IMR-90 (cell line): ENCODE measurements at regions not wholly inside any gene's neighbourhood (a gene's known extent, or its start where the extent isn't known, plus 50 kb on each side); places are given as distances from the start of the nearest gene placed in this dataset.

Source experiments
- ATAC-seq: fragments of 200-7000 bp; cut with Tn5 transposase; 2 replicates; pipeline ENCODE4 v1.9.1; 2020; ENCODE audit warnings: low read depth, mild to moderate bottlenecking, moderate library complexity
- BruUV-seq: library from RNA; stranded (reverse); fragments of 400-500 nt; replicated peaks from 2 replicates; lab custom pipeline; 2021; lab: Mats Ljungman, UMichigan
- CTCF ChIA-PET: fragments of 300-600 bp; formaldehyde crosslinking; extraction: SDS; loops from one replicate; lab custom pipeline; 2021; ENCODE audit warnings: antibody characterized with exemption; lab: Yijun Ruan, JAX
- POLR2A ChIA-PET: fragments of 300-600 bp; sonication (Branson Sonifier 250); formaldehyde crosslinking; loops from one replicate; lab custom pipeline; 2022; ENCODE audit warnings: antibody characterized with exemption; ENCODE audit not compliant: unreplicated experiment; lab: Charles Lee
- DNase-seq: peaks from one replicate; pipeline ENCODE4 v3.0.0; 2013
- H2AFZ ChIP-seq: replicated peaks from 2 replicates; pipeline ENCODE3; 2013; ENCODE audit warnings: low read length, mild to moderate bottlenecking; ENCODE audit not compliant: poor library complexity
- H2AK5ac ChIP-seq: 2 replicates; pipeline ENCODE4 v1.6.1; 2013; ENCODE audit warnings: low read depth, low read length, inconsistent platforms
- H2AK9ac ChIP-seq: replicated peaks from 2 replicates; pipeline ENCODE3; 2013; ENCODE audit warnings: mild to moderate bottlenecking, low read depth, low read length, moderate library complexity; ENCODE audit not compliant: poor library complexity
- H2BK120ac ChIP-seq: 2 replicates; pipeline ENCODE4 v1.6.1; 2013; ENCODE audit warnings: low read depth, low read length, inconsistent platforms
- H2BK15ac ChIP-seq: 3 replicates; pipeline ENCODE4 v1.6.1; 2013; ENCODE audit warnings: low read depth, low read length, inconsistent platforms
- H2BK20ac ChIP-seq: 2 replicates; pipeline ENCODE4 v1.6.1; 2013; ENCODE audit warnings: low read depth, mild to moderate bottlenecking, inconsistent platforms, low read length, moderate library complexity
- H2BK5ac ChIP-seq: 2 replicates; pipeline ENCODE4 v1.6.1; 2013; ENCODE audit warnings: mild to moderate bottlenecking, low read depth, low read length, inconsistent platforms; ENCODE audit not compliant: poor library complexity, severe bottlenecking
- H3K14ac ChIP-seq: replicated peaks from 2 replicates; pipeline ENCODE4 v1.6.1; 2013; ENCODE audit warnings: low read depth, low read length, inconsistent platforms
- H3K18ac ChIP-seq: 2 replicates; pipeline ENCODE4 v1.6.1; 2013; ENCODE audit warnings: low read depth, low read length, control low read depth
- H3K23ac ChIP-seq: 2 replicates; pipeline ENCODE4 v1.6.1; 2013; ENCODE audit warnings: low read depth, low read length, inconsistent platforms
- H3K27ac ChIP-seq: 2 replicates; pipeline ENCODE4 v1.5.1; 2013; ENCODE audit warnings: mild to moderate bottlenecking, control low read depth, low read length; ENCODE audit not compliant: insufficient read depth
- H3K27me3 ChIP-seq: 2 replicates; pipeline ENCODE4 v1.6.1; 2013; ENCODE audit warnings: low read length; ENCODE audit not compliant: control insufficient read depth, insufficient read depth
- H3K36me3 ChIP-seq: 2 replicates; pipeline ENCODE4 v1.6.1; 2013; ENCODE audit warnings: low read length, mixed read lengths; ENCODE audit not compliant: control insufficient read depth, insufficient read depth
- H3K4ac ChIP-seq: 2 replicates; pipeline ENCODE4 v1.6.1; 2013; ENCODE audit warnings: low read depth, low read length, inconsistent platforms
- H3K4me1 ChIP-seq: 2 replicates; pipeline ENCODE4 v1.6.1; 2013; ENCODE audit warnings: low read length, mixed read lengths; ENCODE audit not compliant: control insufficient read depth, insufficient read depth
- H3K4me2 ChIP-seq: 2 replicates; pipeline ENCODE4 v1.6.1; 2013; ENCODE audit warnings: low read depth, mild to moderate bottlenecking, control low read depth, low read length, moderate library complexity
- H3K4me3 ChIP-seq: 2 replicates; pipeline ENCODE4 v1.5.1; 2013; ENCODE audit warnings: low read depth, mild to moderate bottlenecking, control low read depth, low read length, moderate library complexity; ENCODE audit not compliant: insufficient read depth
- H3K56ac ChIP-seq: 2 replicates; pipeline ENCODE4 v1.6.1; 2013; ENCODE audit warnings: low read length, inconsistent platforms; ENCODE audit not compliant: insufficient read depth; ENCODE audit errors: extremely low read depth
- H3K79me1 ChIP-seq, 2 experiments: 2 replicates each; pipeline ENCODE4 v1.6.1; 2013; ENCODE audit warnings: low read length in 2 of 2, inconsistent platforms in 1 of 2, low read depth in 1 of 2
- H3K9ac ChIP-seq: 2 replicates; pipeline ENCODE4 v1.6.1; 2013; ENCODE audit warnings: low read depth, low read length, control low read depth
- H3K9me1 ChIP-seq: 2 replicates; pipeline ENCODE4 v1.6.1; 2013; ENCODE audit warnings: low read length, inconsistent platforms; ENCODE audit not compliant: insufficient read depth
- H3K9me3 ChIP-seq: 2 replicates; pipeline ENCODE4 v1.6.1; 2013; ENCODE audit warnings: low read length; ENCODE audit not compliant: control insufficient read depth, insufficient read depth
- H4K20me1 ChIP-seq: 2 replicates; pipeline ENCODE4 v1.6.1; 2013; ENCODE audit warnings: low read length, inconsistent platforms; ENCODE audit not compliant: insufficient read depth
- H4K5ac ChIP-seq: 2 replicates; pipeline ENCODE4 v1.6.1; 2013; ENCODE audit warnings: mild to moderate bottlenecking, low read depth, low read length, control low read depth
- H4K8ac ChIP-seq, 2 experiments: 2 replicates each; pipeline ENCODE4 v1.6.1; 2013; ENCODE audit warnings: low read depth in 2 of 2, low read length in 2 of 2, control low read depth in 1 of 2, inconsistent platforms in 1 of 2
- H4K91ac ChIP-seq: 2 replicates; pipeline ENCODE4 v1.6.1; 2013; ENCODE audit warnings: low read depth, low read length, inconsistent platforms; ENCODE audit not compliant: insufficient read depth
- FOS ChIP-seq: fragments of 150-350 bp; IDR thresholded peaks from 2 replicates; pipeline ENCODE4 v1.6.1; 2016; ENCODE audit warnings: low read depth, low read length
- MAFK ChIP-seq: IDR thresholded peaks from 2 replicates; pipeline ENCODE4 v1.6.1; 2012; ENCODE audit warnings: low read depth, low read length, improper control_type of control experiment
- RFX5 ChIP-seq: IDR thresholded peaks from 2 replicates; pipeline ENCODE4 v1.8.0; 2012; ENCODE audit warnings: low read depth, mild to moderate bottlenecking, low read length, moderate library complexity
- SMC3 ChIP-seq: fragments of 150-350 bp; IDR thresholded peaks from 2 replicates; pipeline ENCODE4 v1.6.1; 2016; ENCODE audit warnings: low read depth, mild to moderate bottlenecking, antibody characterized with exemption, low read length, moderate library complexity
- WGBS, 2 experiments: methylation state at CpG; one replicate each; pipeline versions ENCODE4 v1.1.5 to v1.1.7; 2013; ENCODE audit warnings: missing lambda C conversion rate in 2 of 2; ENCODE audit not compliant: insufficient read length in 1 of 2; ENCODE audit errors: extremely low coverage in 2 of 2; 5-methylcytosine and 5-hydroxymethylcytosine counted together
- dilution Hi-C: fragments of 300-500 bp; cut with HindIII; formaldehyde crosslinking; loops from one replicate; pipeline ENCODE4 v1.14.3; 2018; ENCODE audit warnings: low sequenced_read_pairs; ENCODE audit not compliant: unreplicated experiment
- in situ Hi-C: fragments of 300-500 bp; cut with MboI; formaldehyde crosslinking; loops from 3 replicates; pipeline ENCODE4 v1.14.3; 2019; ENCODE audit warnings: low sequenced_read_pairs, inconsistent platforms, mixed read lengths
- intact Hi-C: fragments of 100-400 bp; cut with micrococcal nuclease; formaldehyde crosslinking; loops from 2 replicates; pipeline ENCODE4 v1.10.0; 2022
- TF ChIP-seq, protein P1 (sequence below): fragments of 150-350 bp; IDR thresholded peaks from 2 replicates; pipeline ENCODE4 v1.6.1; 2017; ENCODE audit warnings: mild to moderate bottlenecking, antibody characterized with exemption, low read length, low read depth

DNA sequence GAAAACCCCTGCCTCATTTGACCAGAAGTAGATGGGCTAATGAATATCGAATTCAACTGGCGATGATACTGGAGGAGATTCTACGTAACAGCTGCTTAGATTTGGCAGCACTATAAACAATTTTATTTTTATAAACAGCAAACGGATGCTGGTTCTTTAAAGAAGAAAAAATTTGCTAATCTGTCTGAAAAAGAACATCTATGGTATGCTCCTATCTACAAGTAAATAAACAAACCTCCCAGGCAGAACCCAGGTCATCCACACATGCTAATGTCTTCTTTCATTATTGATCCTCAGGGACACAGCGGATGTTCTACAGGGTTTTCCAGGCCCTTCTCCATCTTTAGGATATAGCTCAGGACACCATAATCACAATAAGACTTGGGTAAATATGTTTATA, 291.3 kb downstream of the ALDH8A1 start:
- Histone ChIP-seq H3K56ac (no peak overlapping the region), H3K27ac (no peak overlapping the region), H2AK5ac (no peak overlapping the region; the same call in 1 of the 2 replicates), H3K27me3 (no peaks in the 10 kb centered on the region), H3K36me3 (no peaks in the 10 kb centered on the region), H3K18ac (peak overlapping the region; percentile 82; the same call in 1 of the 2 replicates), H2BK5ac (peak overlapping the region; percentile 20), H4K20me1 (no peaks in the 10 kb centered on the region), H3K79me1 (no peaks in the 10 kb centered on the region), H2AK9ac (no peak overlapping the region), H3K14ac (0 out of 2 replicates have a peak overlapping the region, but pooled peaks have one; percentile 48), H2AFZ (no peak overlapping the region), H3K4me1 (peaks cover 8% of the 10 kb centered on the region), H2BK20ac (peak overlapping the region; percentile 64; the same call in 1 of the 2 replicates), H4K5ac (peak overlapping the region; percentile 36; the same call in 1 of the 2 replicates), H3K4ac (0 out of 2 replicates have a peak overlapping the region, but pooled peaks have one; percentile 28), H3K4me3 (no peak overlapping the region), H2BK120ac (0 out of 2 replicates have a peak overlapping the region, but pooled peaks have one; percentile 30), H4K91ac (no peak overlapping the region), H3K9me1 (no peaks in the 10 kb centered on the region), H3K23ac (no peak overlapping the region), H3K9ac (no peak overlapping the region), H3K9me3 (no peaks in the 10 kb centered on the region), H2BK15ac (no peak overlapping the region), H4K8ac (no peak overlapping the region; a peak in 1 of 4 replicates), H3K4me2 (peak overlapping the region; percentile 79)
- CTCF ChIA-PET: no interaction called here
- dilution Hi-C loops: no loop called here
- no CpG with 5 or more reads among the region's 5 CpGs for WGBS, 2 experiments
- ATAC-seq (peak; percentile 66), DNase-seq (peak; percentile 46)
- BruUV-seq: no TSS peak
- in situ Hi-C loops: no loop called here
- TF ChIP-seq RFX5 (no peak), SMC3 (no peak), MAFK (no peak), FOS (no peak)
- TF ChIP-seq, protein P1, sequence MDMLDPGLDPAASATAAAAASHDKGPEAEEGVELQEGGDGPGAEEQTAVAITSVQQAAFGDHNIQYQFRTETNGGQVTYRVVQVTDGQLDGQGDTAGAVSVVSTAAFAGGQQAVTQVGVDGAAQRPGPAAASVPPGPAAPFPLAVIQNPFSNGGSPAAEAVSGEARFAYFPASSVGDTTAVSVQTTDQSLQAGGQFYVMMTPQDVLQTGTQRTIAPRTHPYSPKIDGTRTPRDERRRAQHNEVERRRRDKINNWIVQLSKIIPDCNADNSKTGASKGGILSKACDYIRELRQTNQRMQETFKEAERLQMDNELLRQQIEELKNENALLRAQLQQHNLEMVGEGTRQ: no peak
- POLR2A ChIA-PET: no interaction called here
- intact Hi-C loops: no loop called here
